Liver (tissue), 8 donors: ENCODE measurements at regions not wholly inside any gene's neighbourhood (a gene's known extent, or its start where the extent isn't known, plus 50 kb on each side); places are given as distances from the start of the nearest gene placed in this dataset.

ENCODE experiments used
- DNase-seq: peaks from one replicate; pipeline ENCODE4 v3.0.0-alpha.2; 2017; ENCODE audit warnings: low spot score
- H3K27ac ChIP-seq, 2 donors: one replicate each; pipeline ENCODE4 v1.7.0; 2013; ENCODE audit warnings: inconsistent platforms in 2 of 2, low read length in 2 of 2, control low read depth in 1 of 2, low read depth in 1 of 2, mild to moderate bottlenecking in 1 of 2
- H3K27me3 ChIP-seq, 4 donors: one replicate each; pipeline versions ENCODE4 v1.6.1 to v1.7.0; 2013; ENCODE audit warnings: low read length in 3 of 4, inconsistent platforms in 1 of 4, mild to moderate bottlenecking in 1 of 4, moderate library complexity in 1 of 4; ENCODE audit not compliant: control insufficient read depth in 4 of 4, insufficient read depth in 4 of 4
- H3K36me3 ChIP-seq, 4 donors: one replicate each; pipeline versions ENCODE4 v1.6.1 to v1.7.0; 2013; ENCODE audit warnings: low read length in 3 of 4, mild to moderate bottlenecking in 3 of 4, low read depth in 1 of 4, moderate library complexity in 1 of 4; ENCODE audit not compliant: control insufficient read depth in 4 of 4, insufficient read depth in 3 of 4
- H3K4me1 ChIP-seq, 4 donors: one replicate each; pipeline versions ENCODE4 v1.6.1 to v1.7.0; 2013; ENCODE audit warnings: low read length in 3 of 4, mild to moderate bottlenecking in 3 of 4, moderate library complexity in 1 of 4; ENCODE audit not compliant: control insufficient read depth in 4 of 4, insufficient read depth in 4 of 4
- H3K4me3 ChIP-seq, 3 donors: one replicate each; pipeline versions ENCODE4 v1.6.1 to v1.7.0; 2013; ENCODE audit warnings: low read length in 3 of 3, control low read depth in 1 of 3, low read depth in 1 of 3, mild to moderate bottlenecking in 1 of 3
- H3K9ac ChIP-seq, 2 donors: one replicate each; pipeline ENCODE4 v1.7.0; 2013; ENCODE audit warnings: low read length in 2 of 2, mild to moderate bottlenecking in 2 of 2, moderate library complexity in 2 of 2, control low read depth in 1 of 2, low read depth in 1 of 2
- H3K9me3 ChIP-seq, 4 donors: one replicate each; pipeline versions ENCODE4 v1.6.1 to v1.7.0; 2013; ENCODE audit warnings: low read length in 3 of 4; ENCODE audit not compliant: control insufficient read depth in 4 of 4
- ATF3 ChIP-seq: IDR thresholded peaks from 2 replicates; pipeline ENCODE4 v1.6.1; 2016; ENCODE audit warnings: antibody characterized with exemption
- CTCF ChIP-seq: fragments of 150-350 bp; IDR thresholded peaks from 2 replicates; pipeline ENCODE4 v1.5.1; 2017; ENCODE audit warnings: improper control_type of control experiment, low read depth, low read length; ENCODE audit not compliant: missing input control
- FOXA1 ChIP-seq: IDR thresholded peaks from 2 replicates; pipeline ENCODE4 v1.6.1; 2016; ENCODE audit warnings: antibody characterized with exemption
- GABPA ChIP-seq, 2 donors: IDR thresholded peaks in 1 of 2; conservative IDR thresholded peaks in 1 of 2; 2 replicates each; pipeline ENCODE4 v1.6.1; 2016; ENCODE audit warnings: antibody characterized with exemption in 2 of 2, mild to moderate bottlenecking in 1 of 2, moderate library complexity in 1 of 2
- HNF4A ChIP-seq, 2 donors: conservative IDR thresholded peaks; 2 replicates each; pipeline ENCODE4 v1.6.1; 2016; ENCODE audit warnings: antibody characterized with exemption in 2 of 2, mild to moderate bottlenecking in 2 of 2
- HNF4G ChIP-seq: IDR thresholded peaks from 2 replicates; pipeline ENCODE4 v1.6.1; 2016; ENCODE audit warnings: antibody characterized with exemption
- JUND ChIP-seq, 2 donors: IDR thresholded peaks; 2 replicates each; pipeline ENCODE4 v1.6.1; 2016; ENCODE audit warnings: antibody characterized with exemption in 2 of 2
- NR2F2 ChIP-seq: IDR thresholded peaks from 2 replicates; pipeline ENCODE4 v1.6.1; 2016; ENCODE audit warnings: antibody characterized with exemption
- REST ChIP-seq: IDR thresholded peaks from 2 replicates; pipeline ENCODE4 v1.6.1; 2016; ENCODE audit warnings: antibody characterized with exemption, mild to moderate bottlenecking
- RXRA ChIP-seq, 2 donors: IDR thresholded peaks; 2 replicates each; pipeline ENCODE4 v1.6.1; 2017 to 2018; ENCODE audit warnings: antibody characterized with exemption in 2 of 2, mild to moderate bottlenecking in 1 of 2
- TAF1 ChIP-seq: conservative IDR thresholded peaks from 2 replicates; pipeline ENCODE4 v1.6.1; 2016; ENCODE audit warnings: antibody characterized with exemption, mild to moderate bottlenecking
- ZBTB33 ChIP-seq: IDR thresholded peaks from 2 replicates; pipeline ENCODE4 v1.6.1; 2016; ENCODE audit warnings: antibody characterized with exemption
- WGBS: extraction: QIAGEN DNeasy Blood & Tissue Kit; methylation state at CpG from one replicate; pipeline ENCODE4 v1.1.7; 2013; 5-methylcytosine and 5-hydroxymethylcytosine counted together
- donor health status: healthy.
- donor health status: healthy.
- donor health status: healthy.
- donor health status: healthy.
- donor health status: healthy.

- 65% methylated on average over 2 of the region's 2 CpGs for WGBS
- H3K4me1 ChIP-seq, result no peaks in the 10 kb centered on the region
- H3K36me3 ChIP-seq, result no peaks in the 10 kb centered on the region
Observed at GRCh38 chr11:100612766-100613165, 74.3 kb upstream of the ARHGAP42 start.

More at GRCh38 chr11:100612766-100613165, 74.3 kb upstream of the ARHGAP42 start:
- no peak overlapping the region for H3K27ac ChIP-seq
- no peaks in the 10 kb centered on the region for H3K9me3 ChIP-seq
- no peak overlapping the region for H3K9ac ChIP-seq
- H3K4me3 ChIP-seq, result no peak overlapping the region
- DNase-seq, result no peak
- no peaks in the 10 kb centered on the region for H3K27me3 ChIP-seq
- TF ChIP-seq RXRA (IDR thresholded peaks at IDR 0.05), result no peak
- no peak for TF ChIP-seq CTCF
- TF ChIP-seq HNF4A (conservative IDR thresholded peaks at IDR 0.05), result no peak
- no peak for TF ChIP-seq REST
- TF ChIP-seq ATF3, result no peak
- no peak for TF ChIP-seq GABPA (IDR thresholded peaks at IDR 0.05 in 1 of 2, conservative IDR thresholded peaks at IDR 0.05 in 1 of 2)
- no peak for TF ChIP-seq NR2F2
- TF ChIP-seq ZBTB33, result no peak
- no peak for TF ChIP-seq TAF1
- no peak for TF ChIP-seq JUND (IDR thresholded peaks at IDR 0.05)
- no peak for TF ChIP-seq HNF4G
- no peak for TF ChIP-seq FOXA1
